ENCODE measurements at regions not wholly inside any gene's neighbourhood (a gene's known extent, or its start where the extent isn't known, plus 50 kb on each side); places are given as distances from the start of the nearest gene placed in this dataset.

GRCh38 chr22:47233316-47234243 lies 471.1 kb downstream of the TBC1D22A start:
- Histone ChIP-seq H3K27ac (no peak overlapping the region), H3K9me3 (replicated peaks in 1 of 3) (no peaks in the 10 kb centered on the region), H3K4me3 (no peak overlapping the region), H3K27me3 (no peaks in the 10 kb centered on the region), H3K4me1 (replicated peaks in 1 of 2) (no peaks in the 10 kb centered on the region), H3K36me3 (replicated peaks in 1 of 2) (no peaks in the 10 kb centered on the region)
- WGBS, 4 donors, result 64 to 77% (median 71%) methylated on average over 8 to 9 of the region's 9 CpGs
- TF ChIP-seq, protein P1, sequence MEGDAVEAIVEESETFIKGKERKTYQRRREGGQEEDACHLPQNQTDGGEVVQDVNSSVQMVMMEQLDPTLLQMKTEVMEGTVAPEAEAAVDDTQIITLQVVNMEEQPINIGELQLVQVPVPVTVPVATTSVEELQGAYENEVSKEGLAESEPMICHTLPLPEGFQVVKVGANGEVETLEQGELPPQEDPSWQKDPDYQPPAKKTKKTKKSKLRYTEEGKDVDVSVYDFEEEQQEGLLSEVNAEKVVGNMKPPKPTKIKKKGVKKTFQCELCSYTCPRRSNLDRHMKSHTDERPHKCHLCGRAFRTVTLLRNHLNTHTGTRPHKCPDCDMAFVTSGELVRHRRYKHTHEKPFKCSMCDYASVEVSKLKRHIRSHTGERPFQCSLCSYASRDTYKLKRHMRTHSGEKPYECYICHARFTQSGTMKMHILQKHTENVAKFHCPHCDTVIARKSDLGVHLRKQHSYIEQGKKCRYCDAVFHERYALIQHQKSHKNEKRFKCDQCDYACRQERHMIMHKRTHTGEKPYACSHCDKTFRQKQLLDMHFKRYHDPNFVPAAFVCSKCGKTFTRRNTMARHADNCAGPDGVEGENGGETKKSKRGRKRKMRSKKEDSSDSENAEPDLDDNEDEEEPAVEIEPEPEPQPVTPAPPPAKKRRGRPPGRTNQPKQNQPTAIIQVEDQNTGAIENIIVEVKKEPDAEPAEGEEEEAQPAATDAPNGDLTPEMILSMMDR (IDR thresholded peaks at IDR 0.05), result no peak
- TF ChIP-seq POLR2A (IDR thresholded peaks at IDR 0.05), result no peak
- DNase-seq, result peak in 1 of 7 donors; percentile 24
- intact Hi-C loops (cut with DNase I), result no loop called here

- no peaks in the 10 kb centered on the region for H3K4me1 ChIP-seq (replicated peaks in 1 of 2)
- no peak overlapping the region for H3K4me3 ChIP-seq
- no peaks in the 10 kb centered on the region for H3K9me3 ChIP-seq (replicated peaks in 1 of 3)
- WGBS, 4 donors, result 78 to 85% (median 81%) methylated on average over 5 to 7 of the region's 7 CpGs
- no peak for DNase-seq
- H3K27ac ChIP-seq, result no peak overlapping the region
- H3K36me3 ChIP-seq (replicated peaks in 1 of 2), result no peaks in the 10 kb centered on the region
- intact Hi-C loops (cut with DNase I), result no loop called here
- TF ChIP-seq, protein P1 (IDR thresholded peaks at IDR 0.05), result no peak
- TF ChIP-seq POLR2A (IDR thresholded peaks at IDR 0.05), result no peak
- H3K27me3 ChIP-seq, result no peaks in the 10 kb centered on the region
Observed at GRCh38 chr22:47232753-47233152, 470.3 kb downstream of the TBC1D22A start.

GRCh38 chr22:47232197-47232596 lies 469.7 kb downstream of the TBC1D22A start:
- TF ChIP-seq, protein P1 (IDR thresholded peaks at IDR 0.05), result no peak
- intact Hi-C loops (cut with DNase I), result no loop called here
- Histone ChIP-seq H3K27me3 (no peaks in the 10 kb centered on the region), H3K4me1 (replicated peaks in 1 of 2) (no peaks in the 10 kb centered on the region), H3K4me3 (no peak overlapping the region), H3K27ac (no peak overlapping the region), H3K36me3 (replicated peaks in 1 of 2) (no peaks in the 10 kb centered on the region), H3K9me3 (replicated peaks in 1 of 3) (no peaks in the 10 kb centered on the region)
- no peak for DNase-seq
- 71 to 80% (median 79%) methylated on average over 4 of the region's 4 CpGs for WGBS, 4 donors

GRCh38 chr22:47231759-47232158 lies 469.3 kb downstream of the TBC1D22A start:
- Histone ChIP-seq H3K27me3 (no peaks in the 10 kb centered on the region), H3K36me3 (replicated peaks in 1 of 2) (no peaks in the 10 kb centered on the region), H3K4me1 (replicated peaks in 1 of 2) (no peaks in the 10 kb centered on the region), H3K27ac (no peak overlapping the region), H3K9me3 (replicated peaks in 1 of 3) (no peaks in the 10 kb centered on the region), H3K4me3 (no peak overlapping the region)
- 65 to 79% (median 72%) methylated on average over 7 of the region's 7 CpGs for WGBS, 4 donors
- no peak for DNase-seq
- intact Hi-C loops (cut with DNase I), result no loop called here
- TF ChIP-seq, protein P1 (IDR thresholded peaks at IDR 0.05), result no peak
- TF ChIP-seq POLR2A (IDR thresholded peaks at IDR 0.05), result no peak

Measured in adrenal gland (tissue), 9 donors.